DND-41 (cell line): ENCODE measurements at regions not wholly inside any gene's neighbourhood (a gene's known extent, or its start where the extent isn't known, plus 50 kb on each side); places are given as distances from the start of the nearest gene placed in this dataset.

Source experiments
- EZH2 ChIP-seq: IDR thresholded peaks from 3 replicates; pipeline ENCODE4 v1.6.1; 2012; ENCODE audit warnings: borderline replicate concordance, low read depth, mild to moderate bottlenecking, moderate library complexity, low read length, inconsistent platforms; ENCODE audit not compliant: severe bottlenecking
- TF ChIP-seq, protein P1 (sequence below): IDR thresholded peaks from 2 replicates; pipeline ENCODE4 v1.5.1; 2012; ENCODE audit warnings: borderline replicate concordance, low read length, moderate library complexity, mild to moderate bottlenecking; ENCODE audit not compliant: poor library complexity, severe bottlenecking; ENCODE audit errors: extremely low read depth

DNA sequence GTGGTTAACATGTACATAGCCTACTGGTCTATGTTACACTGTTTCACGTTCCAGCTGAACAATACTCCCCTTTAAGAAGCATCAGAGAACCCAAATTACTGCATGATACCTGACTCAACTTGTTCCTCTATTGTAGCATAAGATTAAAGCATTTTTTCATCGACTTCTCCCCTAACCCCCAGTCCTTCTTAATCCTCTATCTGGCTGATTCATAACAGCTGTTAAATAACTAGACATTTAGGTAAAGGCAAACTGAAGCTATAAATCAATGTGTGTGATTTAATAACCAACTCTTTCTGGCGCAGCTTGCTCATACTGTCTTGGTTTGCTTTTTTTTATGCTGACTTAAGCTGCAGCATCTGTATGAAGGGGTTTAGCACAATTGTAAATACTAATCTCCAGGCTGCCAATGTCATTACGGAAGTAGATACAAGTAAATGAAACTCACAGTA, 94.2 kb upstream of the MTAP start:
- TF ChIP-seq, protein P1, sequence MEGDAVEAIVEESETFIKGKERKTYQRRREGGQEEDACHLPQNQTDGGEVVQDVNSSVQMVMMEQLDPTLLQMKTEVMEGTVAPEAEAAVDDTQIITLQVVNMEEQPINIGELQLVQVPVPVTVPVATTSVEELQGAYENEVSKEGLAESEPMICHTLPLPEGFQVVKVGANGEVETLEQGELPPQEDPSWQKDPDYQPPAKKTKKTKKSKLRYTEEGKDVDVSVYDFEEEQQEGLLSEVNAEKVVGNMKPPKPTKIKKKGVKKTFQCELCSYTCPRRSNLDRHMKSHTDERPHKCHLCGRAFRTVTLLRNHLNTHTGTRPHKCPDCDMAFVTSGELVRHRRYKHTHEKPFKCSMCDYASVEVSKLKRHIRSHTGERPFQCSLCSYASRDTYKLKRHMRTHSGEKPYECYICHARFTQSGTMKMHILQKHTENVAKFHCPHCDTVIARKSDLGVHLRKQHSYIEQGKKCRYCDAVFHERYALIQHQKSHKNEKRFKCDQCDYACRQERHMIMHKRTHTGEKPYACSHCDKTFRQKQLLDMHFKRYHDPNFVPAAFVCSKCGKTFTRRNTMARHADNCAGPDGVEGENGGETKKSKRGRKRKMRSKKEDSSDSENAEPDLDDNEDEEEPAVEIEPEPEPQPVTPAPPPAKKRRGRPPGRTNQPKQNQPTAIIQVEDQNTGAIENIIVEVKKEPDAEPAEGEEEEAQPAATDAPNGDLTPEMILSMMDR: no peak
- TF ChIP-seq EZH2: no peak
